HG03469 (cell line): ENCODE measurements at regions not wholly inside any gene's neighbourhood (a gene's known extent, or its start where the extent isn't known, plus 50 kb on each side); places are given as distances from the start of the nearest gene placed in this dataset.

Source experiments
- ATAC-seq: cut with Tn5 transposase; IDR thresholded peaks from one replicate; pipeline ENCODE4 v1.9.1; 2021; ENCODE audit warnings: mild to moderate bottlenecking, moderate library complexity, moderate number of reproducible peaks; ENCODE audit not compliant: unreplicated experiment

DNA sequence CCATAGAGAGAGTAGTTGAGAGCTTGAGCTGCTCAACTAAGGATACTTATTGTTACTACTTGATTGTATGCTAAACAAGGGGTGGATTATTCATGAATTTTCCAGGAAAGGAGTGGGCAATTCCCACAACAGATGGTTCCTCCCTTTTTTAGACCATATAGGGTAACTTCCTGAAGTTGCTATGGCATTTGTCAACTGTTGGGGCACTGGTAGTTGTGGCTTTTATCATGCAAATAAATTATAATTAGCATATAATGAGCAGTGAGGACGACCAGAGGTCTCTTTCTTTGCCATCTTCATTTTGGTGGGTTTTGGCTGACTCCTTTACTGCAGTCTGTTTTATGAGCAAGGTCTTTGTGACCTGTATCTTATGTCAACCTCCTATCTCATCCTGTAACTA lies 1403.5 kb upstream of the PABPC4L start:
- ATAC-seq, result no peak

DNA sequence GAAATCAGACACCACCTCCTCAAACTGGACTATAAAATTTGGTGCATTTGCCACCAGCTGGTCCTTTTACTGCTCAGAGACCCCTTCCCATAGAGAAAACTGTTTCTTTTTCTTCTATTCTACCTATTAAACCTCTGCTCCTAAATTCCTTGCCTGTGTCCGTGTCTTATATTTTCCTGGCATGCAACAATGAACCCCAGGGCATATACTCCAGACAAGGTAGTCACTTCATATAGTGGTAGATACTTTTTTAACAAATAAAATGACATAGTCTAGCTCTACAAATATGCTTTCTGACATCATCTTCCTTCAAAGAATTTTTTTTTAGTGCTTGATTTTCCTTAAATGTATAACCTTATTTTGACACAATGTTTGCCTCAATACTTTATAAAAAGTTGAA lies 1402.9 kb upstream of the PABPC4L start:
- ATAC-seq, result no peak

DNA sequence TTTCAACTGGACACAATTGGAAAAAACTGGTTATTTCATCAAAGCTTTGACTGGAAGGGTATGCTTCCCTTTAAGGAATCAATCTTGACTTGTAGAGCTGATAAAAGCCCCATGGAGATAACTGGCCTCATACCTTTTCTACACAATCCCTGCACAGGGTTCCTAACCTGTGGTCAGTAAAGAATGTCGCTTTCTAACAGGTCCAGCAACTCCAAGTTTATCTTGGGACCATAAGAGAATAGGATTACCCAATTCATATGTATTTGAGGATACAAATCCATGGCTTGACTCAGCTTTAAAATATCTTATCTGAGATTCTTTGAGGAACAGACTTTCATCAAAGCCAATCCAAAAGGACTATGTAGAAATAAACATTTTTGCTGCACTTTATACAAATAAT lies 1399.8 kb upstream of the PABPC4L start:
- no peak for ATAC-seq

- ATAC-seq, result no peak
Observed at GRCh38 chr4:135598151-135598550, 1396.6 kb upstream of the PABPC4L start.

DNA sequence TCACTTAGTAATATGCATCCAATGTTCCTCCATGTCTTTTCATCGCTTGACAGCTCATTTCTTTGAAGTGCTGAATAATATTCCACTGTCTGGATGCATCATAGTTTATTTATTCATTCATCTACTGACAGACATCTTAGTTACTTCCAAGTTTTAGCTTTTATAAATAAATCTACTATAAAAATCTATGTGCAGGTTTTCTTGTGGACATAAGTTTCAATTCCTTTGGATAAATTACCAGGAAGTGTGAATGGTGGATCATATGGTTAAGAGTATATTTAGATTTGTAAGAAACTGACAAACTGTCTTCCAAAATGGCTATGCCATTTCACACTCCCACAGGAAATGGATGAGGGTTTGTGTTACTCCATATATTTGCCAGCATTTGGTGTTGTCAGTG lies 1392.9 kb upstream of the PABPC4L start:
- no peak for ATAC-seq

GRCh38 chr4:135575041-135575440 lies 1373.5 kb upstream of the PABPC4L start:
- ATAC-seq, result no peak

GRCh38 chr4:135573251-135573650 lies 1371.7 kb upstream of the PABPC4L start:
- ATAC-seq, result no peak

DNA sequence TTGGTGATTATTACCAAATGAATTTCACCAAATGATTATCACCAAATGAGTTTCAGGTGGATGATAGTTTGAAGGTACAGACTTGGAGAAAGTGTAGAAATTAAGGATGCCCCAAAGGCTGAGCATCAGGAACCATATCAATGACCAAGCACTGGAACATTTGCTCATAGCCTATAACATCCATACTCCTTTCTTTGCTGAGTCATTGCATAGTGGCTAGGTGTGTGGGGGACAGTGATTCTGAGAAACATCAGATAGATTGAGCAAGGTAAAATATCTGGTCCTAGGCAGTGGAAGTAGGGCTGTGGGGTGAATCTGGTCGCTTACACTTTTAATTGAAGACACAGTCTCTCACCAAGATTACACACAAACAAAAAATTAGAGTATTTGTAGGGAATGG lies 1362.5 kb upstream of the PABPC4L start:
- no peak for ATAC-seq

DNA sequence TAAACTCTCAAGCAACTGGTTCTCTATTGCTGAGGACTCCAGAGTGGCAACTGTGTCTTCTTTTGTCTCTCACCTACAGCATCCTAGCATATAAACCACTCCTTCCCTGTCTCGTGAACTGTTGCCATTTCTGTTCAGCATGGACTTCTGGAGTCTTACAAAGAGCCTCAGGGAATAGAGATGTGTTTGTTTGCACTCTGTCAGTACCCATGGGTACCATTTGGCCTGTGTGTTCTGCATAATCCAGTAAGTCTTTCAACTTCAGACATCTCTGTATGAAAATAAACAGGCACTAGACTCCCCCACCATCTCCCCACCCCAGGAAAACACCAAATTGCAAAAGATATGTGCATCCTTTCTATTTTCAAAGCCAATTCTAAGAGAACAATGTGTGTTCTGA lies 1351.6 kb upstream of the PABPC4L start:
- no peak for ATAC-seq

DNA sequence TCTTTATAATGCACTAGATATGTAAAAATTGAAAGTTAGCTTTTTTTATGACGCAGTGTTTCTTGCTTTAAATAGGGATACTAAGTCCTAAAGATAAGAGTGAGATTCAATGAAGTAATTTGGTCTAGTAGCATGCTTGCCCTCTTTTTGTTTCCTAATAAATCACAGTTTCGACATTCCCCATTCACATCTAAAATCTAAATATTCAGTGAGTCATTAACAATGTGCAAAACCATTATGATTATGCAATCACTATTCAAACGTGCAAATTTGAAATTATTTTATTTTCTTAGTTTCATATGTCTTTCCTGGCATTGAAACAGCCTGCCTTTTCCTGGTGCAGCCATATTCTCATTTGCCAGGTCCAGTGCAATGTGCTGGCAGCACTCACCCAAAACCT lies 1350.5 kb upstream of the PABPC4L start:
- no peak for ATAC-seq

- no peak for ATAC-seq
Observed at GRCh38 chr4:135548711-135549110, 1347.1 kb upstream of the PABPC4L start.

GRCh38 chr4:135545616-135546317 lies 1344.2 kb upstream of the PABPC4L start:
- no peak for ATAC-seq

DNA sequence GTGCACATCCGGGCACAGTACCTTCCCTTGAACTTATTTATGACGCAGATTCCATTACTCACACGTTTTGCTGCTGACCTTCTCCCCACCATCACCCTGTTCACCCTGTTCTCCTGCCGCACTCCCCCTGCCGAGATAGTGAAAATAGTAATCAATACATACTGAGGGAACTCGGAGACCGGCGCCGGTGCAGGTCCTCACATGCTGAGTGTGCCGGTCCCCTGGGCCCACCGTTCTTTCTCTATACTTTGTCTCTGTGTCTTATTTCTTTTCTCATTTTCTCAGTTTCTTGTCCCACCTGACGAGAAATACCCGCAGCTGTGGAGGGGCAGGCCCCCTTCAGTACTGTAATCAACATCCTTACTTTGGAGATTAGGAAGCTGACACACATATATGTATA lies 1337.1 kb upstream of the PABPC4L start:
- ATAC-seq, result no peak

- no peak for ATAC-seq
Observed at GRCh38 chr4:135533053-135533452, 1331.5 kb upstream of the PABPC4L start.

GRCh38 chr4:135532132-135532531 lies 1330.5 kb upstream of the PABPC4L start:
- no peak for ATAC-seq

DNA sequence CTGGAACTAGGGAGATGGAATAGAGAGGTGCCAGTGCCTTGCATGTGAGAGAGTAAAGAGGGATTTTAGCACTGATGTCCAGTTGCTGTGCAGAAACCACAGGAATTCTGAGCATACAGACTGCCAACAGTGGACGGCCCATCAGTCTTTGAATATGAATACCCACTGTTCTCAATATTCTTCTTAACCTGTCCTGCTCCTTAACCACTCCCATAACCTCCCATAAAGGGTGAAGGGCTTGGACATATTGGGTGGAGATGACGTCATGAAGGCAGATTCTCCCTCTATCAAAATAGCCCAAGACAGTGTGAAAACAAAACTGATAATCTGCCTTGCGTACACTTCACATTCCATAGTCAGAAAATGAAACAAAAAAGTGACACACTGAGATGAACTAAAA lies 1313.7 kb upstream of the PABPC4L start:
- ATAC-seq, result no peak

- no peak for ATAC-seq
Observed at GRCh38 chr4:135510582-135510981, 1309.0 kb upstream of the PABPC4L start.

DNA sequence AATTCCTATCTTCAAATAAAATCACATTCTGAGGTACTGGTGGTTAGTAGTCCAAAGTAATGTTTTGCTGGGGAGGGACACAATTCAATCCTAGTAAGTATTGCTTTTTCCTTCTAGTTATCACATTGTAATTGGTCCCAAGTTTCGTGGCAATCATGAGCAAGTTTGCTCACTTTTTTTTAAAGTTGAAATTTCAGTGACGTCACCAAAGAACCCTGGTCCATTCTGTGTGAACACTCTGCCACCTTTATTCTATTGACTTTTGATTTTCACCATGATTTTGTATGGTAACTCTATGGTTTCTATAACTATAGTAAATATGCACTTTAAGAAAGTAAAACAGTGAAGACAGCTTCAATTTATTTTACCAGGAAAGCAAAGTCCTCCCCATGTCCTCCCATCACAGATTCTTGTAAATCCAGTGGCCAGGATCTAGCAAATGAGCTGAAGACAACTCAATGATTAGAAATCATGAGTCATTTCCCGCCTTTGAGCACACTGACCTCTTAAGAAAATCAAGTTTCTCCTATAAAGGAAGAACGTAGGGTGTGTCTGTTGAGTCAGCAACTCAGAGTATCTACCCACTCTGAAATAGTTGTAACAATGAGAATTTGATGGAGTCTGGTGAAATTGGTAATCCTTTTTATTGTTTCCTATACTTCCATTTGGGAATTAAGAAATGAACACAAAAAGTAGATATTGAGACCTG lies 1306.6 kb upstream of the PABPC4L start:
- no peak for ATAC-seq

DNA sequence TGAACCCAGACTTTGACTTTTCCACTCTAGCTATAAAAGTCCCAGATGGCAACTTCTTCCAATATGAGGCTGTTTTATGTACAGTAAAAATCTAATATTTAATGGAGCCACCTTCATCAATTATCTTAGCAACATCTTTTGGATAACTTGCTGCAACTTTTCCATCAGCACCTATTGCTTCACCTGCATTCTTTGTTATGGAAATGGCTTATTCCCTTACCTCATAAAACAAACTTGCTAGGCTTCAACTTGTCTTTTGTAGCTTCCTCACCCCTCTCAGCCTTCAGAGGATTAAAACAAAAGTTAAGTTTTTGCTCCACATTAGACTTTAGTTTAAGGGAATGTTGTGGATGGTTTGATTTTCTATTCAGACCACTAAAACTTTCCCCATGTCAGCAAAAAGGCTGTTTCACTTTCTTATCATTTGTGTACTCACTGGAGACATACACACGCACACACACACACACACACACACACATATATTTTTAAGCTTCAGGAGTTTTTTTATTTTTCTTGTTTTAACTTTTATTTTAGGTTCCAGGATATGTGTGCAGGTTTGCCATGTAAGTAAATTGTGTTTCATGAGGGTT lies 1296.1 kb upstream of the PABPC4L start:
- no peak for ATAC-seq

GRCh38 chr4:135492439-135492838 lies 1290.8 kb upstream of the PABPC4L start:
- ATAC-seq, result no peak

GRCh38 chr4:135485371-135485770 lies 1283.8 kb upstream of the PABPC4L start:
- ATAC-seq, result no peak

- no peak for ATAC-seq
Observed at GRCh38 chr4:135476272-135476671, 1274.7 kb upstream of the PABPC4L start.
